Common myeloid progenitor, CD34-positive (primary cell): ENCODE measurements at regions not wholly inside any gene's neighbourhood (a gene's known extent, or its start where the extent isn't known, plus 50 kb on each side); places are given as distances from the start of the nearest gene placed in this dataset.

Experiments
- CTCF ChIA-PET: fragments of 350-600 bp; sonication (Branson Sonifier 250); formaldehyde crosslinking; loops from one replicate; lab custom pipeline; 2021; ENCODE audit warnings: antibody characterized with exemption; lab: Charles Lee
- POLR2A ChIA-PET: fragments of 350-600 bp; sonication (Branson Sonifier 250); formaldehyde crosslinking; loops from one replicate; lab custom pipeline; 2021; ENCODE audit warnings: antibody characterized with exemption; lab: Charles Lee
- DNase-seq, 3 donors: peaks; one replicate each; pipeline versions ENCODE4 v3.0.0 to v3.0.0-alpha.2; 2013
- H3K27ac ChIP-seq, 2 experiments: 1 replicate in 1 of 2; 2 replicates in 1 of 2; pipeline ENCODE4 v1.7.0; 2013; ENCODE audit warnings: inconsistent platforms in 2 of 2, low read length in 2 of 2, mild to moderate bottlenecking in 2 of 2, low read depth in 1 of 2, moderate library complexity in 1 of 2; ENCODE audit not compliant: severe bottlenecking in 2 of 2, insufficient read depth in 1 of 2, poor library complexity in 1 of 2
- H3K27me3 ChIP-seq, 5 experiments: replicated peaks in 2 of 5; 1 replicate in 3 of 5; 2 replicates in 2 of 5; pipeline versions ENCODE4 v1.6.1 to v1.7.0; 2013; ENCODE audit warnings: low read length in 4 of 5, mild to moderate bottlenecking in 2 of 5, moderate library complexity in 2 of 5, inconsistent platforms in 1 of 5; ENCODE audit not compliant: insufficient read depth in 5 of 5, control insufficient read depth in 4 of 5
- H3K36me3 ChIP-seq, 4 experiments: 1 replicate in 2 of 4; 2 replicates in 2 of 4; pipeline versions ENCODE4 v1.6.1 to v1.7.0; 2013; ENCODE audit warnings: low read length in 3 of 4, control low read depth in 1 of 4, mild to moderate bottlenecking in 1 of 4; ENCODE audit not compliant: control insufficient read depth in 4 of 4, insufficient read depth in 4 of 4
- H3K4me1 ChIP-seq, 4 experiments: 1 replicate in 3 of 4; 2 replicates in 1 of 4; pipeline versions ENCODE4 v1.6.1 to v1.7.1; 2013; ENCODE audit warnings: low read length in 3 of 4, mild to moderate bottlenecking in 3 of 4, control low read depth in 1 of 4, inconsistent platforms in 1 of 4, moderate library complexity in 1 of 4; ENCODE audit not compliant: control insufficient read depth in 4 of 4, insufficient read depth in 4 of 4; ENCODE audit errors: control extremely low read depth in 1 of 4
- H3K4me3 ChIP-seq, 7 experiments: 1 replicate in 4 of 7; 2 replicates in 3 of 7; pipeline versions ENCODE4 v1.5.1 to v1.7.0; 2013; ENCODE audit warnings: mild to moderate bottlenecking in 7 of 7, low read length in 6 of 7, moderate library complexity in 6 of 7, inconsistent platforms in 2 of 7, low read depth in 2 of 7, control low read depth in 1 of 7; ENCODE audit not compliant: insufficient read depth in 4 of 7, control insufficient read depth in 1 of 7; ENCODE audit errors: extremely low read depth in 1 of 7
- H3K9me3 ChIP-seq, 5 experiments: 1 replicate in 4 of 5; 2 replicates in 1 of 5; pipeline versions ENCODE4 v1.6.1 to v1.7.1; 2013; ENCODE audit warnings: low read length in 4 of 5, mild to moderate bottlenecking in 2 of 5, inconsistent platforms in 1 of 5, low read depth in 1 of 5, moderate library complexity in 1 of 5; ENCODE audit not compliant: control insufficient read depth in 4 of 5, insufficient read depth in 2 of 5; ENCODE audit errors: control extremely low read depth in 1 of 5
- WGBS: methylation state at CpG from one replicate; pipeline ENCODE4 v1.1.5; 2013; ENCODE audit not compliant: insufficient coverage; 5-methylcytosine and 5-hydroxymethylcytosine counted together

- POLR2A ChIA-PET: no interaction called here
- 96% methylated on average over 6 of the region's 6 CpGs for WGBS
- CTCF ChIA-PET: no interaction called here
- H3K9me3 ChIP-seq: no peaks in the 10 kb centered on the region
- H3K27ac ChIP-seq: no peak overlapping the region
- no peaks in the 10 kb centered on the region for H3K36me3 ChIP-seq
- peaks cover 0 to 20% (median 10%) of the 10 kb centered on the region in 4 experiments for H3K4me1 ChIP-seq
- DNase-seq: no peak
- H3K27me3 ChIP-seq: peaks cover 0 to 31% (median 19%) of the 10 kb centered on the region in 5 experiments
- no peak overlapping the region for H3K4me3 ChIP-seq
These were observed 278.3 kb downstream of the EIPR1 start for GRCh38 chr2:3099145-3099859.

GRCh38 chr2:3098231-3098630 lies 279.4 kb downstream of the EIPR1 start:
- no peaks in the 10 kb centered on the region for H3K9me3 ChIP-seq
- peaks cover 0 to 35% (median 18%) of the 10 kb centered on the region in 5 experiments for H3K27me3 ChIP-seq
- no peak overlapping the region for H3K27ac ChIP-seq
- ChIA-PET POLR2A (no interaction called here), CTCF (no interaction called here)
- no peaks in the 10 kb centered on the region for H3K36me3 ChIP-seq
- WGBS: no CpG with 5 or more reads among the region's 2 CpGs
- DNase-seq: no peak
- H3K4me1 ChIP-seq: peaks cover 0 to 16% (median 10%) of the 10 kb centered on the region in 4 experiments
- no peak overlapping the region for H3K4me3 ChIP-seq

GRCh38 chr2:3097804-3098203 lies 279.8 kb downstream of the EIPR1 start:
- ChIA-PET CTCF (no interaction called here), POLR2A (no interaction called here)
- H3K4me1 ChIP-seq: peaks cover 0 to 14% (median 10%) of the 10 kb centered on the region in 4 experiments
- H3K27me3 ChIP-seq: peaks cover 0 to 35% (median 18%) of the 10 kb centered on the region in 5 experiments
- no peaks in the 10 kb centered on the region for H3K36me3 ChIP-seq
- 98% methylated on average over 9 of the region's 9 CpGs for WGBS
- H3K4me3 ChIP-seq: no peak overlapping the region
- DNase-seq: no peak
- no peaks in the 10 kb centered on the region for H3K9me3 ChIP-seq
- no peak overlapping the region for H3K27ac ChIP-seq

- no peak overlapping the region for H3K4me3 ChIP-seq
- H3K27ac ChIP-seq: no peak overlapping the region
- CTCF ChIA-PET: no interaction called here
- WGBS: 92% methylated on average over 14 of the region's 14 CpGs
- POLR2A ChIA-PET: no interaction called here
- no peak for DNase-seq
- H3K36me3 ChIP-seq: no peaks in the 10 kb centered on the region
- peaks cover 0 to 30% (median 20%) of the 10 kb centered on the region in 5 experiments for H3K27me3 ChIP-seq
- peaks cover 0 to 8% (median 3%) of the 10 kb centered on the region in 4 experiments for H3K4me1 ChIP-seq
- H3K9me3 ChIP-seq: peaks cover 0 to 1% (median 0%) of the 10 kb centered on the region in 5 experiments
These were observed 282.3 kb downstream of the EIPR1 start for GRCh38 chr2:3094999-3095958.

- Histone ChIP-seq H3K9me3 (peaks cover 0 to 2% (median 1%) of the 10 kb centered on the region in 5 experiments), H3K4me3 (no peak overlapping the region), H3K27ac (no peak overlapping the region), H3K36me3 (no peaks in the 10 kb centered on the region), H3K4me1 (no peaks in the 10 kb centered on the region), H3K27me3 (peaks cover 0 to 23% (median 18%) of the 10 kb centered on the region in 5 experiments)
- ChIA-PET CTCF (no interaction called here), POLR2A (no interaction called here)
- no peak for DNase-seq
- no CpG with 5 or more reads among the region's 1 CpG for WGBS
These were observed 283.3 kb downstream of the EIPR1 start for GRCh38 chr2:3094318-3094717.

- no peaks in the 10 kb centered on the region for H3K4me1 ChIP-seq
- no peak overlapping the region for H3K27ac ChIP-seq
- CTCF ChIA-PET: no interaction called here
- peaks cover 0 to 10% (median 5%) of the 10 kb centered on the region in 5 experiments for H3K27me3 ChIP-seq
- H3K4me3 ChIP-seq: no peak overlapping the region
- POLR2A ChIA-PET: interaction anchor here (0.6 kb wide), 1 partner anchor 1659 kb away, joined by 3 read pairs; no protein-coding TSS in a partner anchor
- 100% methylated on average over 1 of the region's 2 CpGs for WGBS
- H3K36me3 ChIP-seq: no peaks in the 10 kb centered on the region
- peak in 2 of 3 donors; percentile 10 to 21 for DNase-seq
- peaks cover 0 to 8% (median 5%) of the 10 kb centered on the region in 5 experiments for H3K9me3 ChIP-seq
These were observed 285.9 kb downstream of the EIPR1 start for GRCh38 chr2:3091696-3092095.
